Loucy (cell line): ENCODE measurements at regions not wholly inside any gene's neighbourhood (a gene's known extent, or its start where the extent isn't known, plus 50 kb on each side); places are given as distances from the start of the nearest gene placed in this dataset.
"Not testable (repeated sequence)": the region's sequence is repeated elsewhere in the genome, so short reads cannot be mapped to it uniquely, and the experiment has no call there.

Experiments
- H2AFZ ChIP-seq: fragments of 200-600 bp; sonication (generic); 2 replicates; pipeline ENCODE4 v1.6.0; 2016; ENCODE audit warnings: antibody characterized with exemption, mild to moderate bottlenecking, low read length, moderate library complexity
- H3F3A ChIP-seq: fragments of 200-600 bp; 2 replicates; pipeline ENCODE4 v1.6.0; 2016; ENCODE audit warnings: antibody characterized with exemption, low read depth, mild to moderate bottlenecking
- H3K27me3 ChIP-seq: fragments of 200-600 bp; sonication (generic); 2 replicates; pipeline ENCODE4 v1.6.1; 2014; ENCODE audit warnings: low read length, mild to moderate bottlenecking; ENCODE audit not compliant: insufficient read depth, poor library complexity, severe bottlenecking
- H3K36me3 ChIP-seq: fragments of 200-600 bp; sonication (generic); 2 replicates; pipeline ENCODE4 v1.6.1; 2016; ENCODE audit warnings: low read length; ENCODE audit not compliant: insufficient read depth
- H3K4me1 ChIP-seq: fragments of 200-600 bp; sonication (generic); 2 replicates; pipeline ENCODE4 v1.5.1; 2014; ENCODE audit warnings: low read length, mild to moderate bottlenecking; ENCODE audit not compliant: insufficient read depth, poor library complexity, severe bottlenecking
- H3K4me2 ChIP-seq: fragments of 200-600 bp; sonication (generic); 2 replicates; pipeline ENCODE4 v1.6.0; 2014; ENCODE audit warnings: antibody characterized with exemption, low read length, low read depth, mild to moderate bottlenecking; ENCODE audit not compliant: poor library complexity, severe bottlenecking
- H3K4me3 ChIP-seq: fragments of 200-600 bp; sonication (generic); 2 replicates; pipeline ENCODE4 v1.5.1; 2014; ENCODE audit warnings: low read length, mild to moderate bottlenecking, mixed read lengths; ENCODE audit not compliant: poor library complexity, severe bottlenecking
- H3K79me2 ChIP-seq: fragments of 200-600 bp; sonication (generic); 2 replicates; pipeline ENCODE4 v1.6.1; 2014; ENCODE audit warnings: low read length; ENCODE audit not compliant: insufficient read depth
- H3K9ac ChIP-seq: fragments of 200-600 bp; sonication (generic); 2 replicates; pipeline ENCODE4 v1.6.0; 2014; ENCODE audit warnings: mild to moderate bottlenecking, low read depth, low read length, moderate library complexity; ENCODE audit not compliant: poor library complexity, severe bottlenecking
- H3K9me2 ChIP-seq: fragments of 200-600 bp; sonication (generic); replicated peaks from 2 replicates; pipeline ENCODE4 v1.6.1; 2016; ENCODE audit warnings: low read depth, low read length, mixed read lengths
- H3K9me3 ChIP-seq: fragments of 200-600 bp; sonication (generic); 2 replicates; pipeline ENCODE4 v1.6.1; 2014; ENCODE audit warnings: mild to moderate bottlenecking, antibody characterized with exemption, low read length, low read depth; ENCODE audit not compliant: insufficient read depth
- H4K20me1 ChIP-seq: fragments of 200-600 bp; sonication (generic); 2 replicates; pipeline ENCODE4 v1.6.0; 2014; ENCODE audit warnings: antibody characterized with exemption, low read length, mild to moderate bottlenecking; ENCODE audit not compliant: insufficient read depth, poor library complexity, severe bottlenecking
- EZH2phosphoT487 ChIP-seq: fragments of 200-600 bp; IDR thresholded peaks from 2 replicates; pipeline ENCODE4 v1.6.1; 2018; ENCODE audit warnings: antibody characterized with exemption, mild to moderate bottlenecking, moderate library complexity, borderline replicate concordance
- TF ChIP-seq, protein P1 (sequence below): fragments of 200-600 bp; sonication (generic); conservative IDR thresholded peaks from 2 replicates; pipeline ENCODE4 v1.5.1; 2014; ENCODE audit warnings: mild to moderate bottlenecking, antibody characterized with exemption, low read length

- Histone ChIP-seq H2AFZ (no peak overlapping the region), H3K36me3 (no peaks in the 10 kb centered on the region), H4K20me1 (no peaks in the 10 kb centered on the region), H3K4me2 (no peak overlapping the region), H3K9ac (no peak overlapping the region), H3K79me2 (no peaks in the 10 kb centered on the region), H3K4me1 (no peaks in the 10 kb centered on the region), H3K9me2 (no peaks in the 10 kb centered on the region), H3K9me3 (no peaks in the 10 kb centered on the region), H3K27me3 (no peaks in the 10 kb centered on the region), H3K4me3 (no peak overlapping the region), H3F3A (no peaks in the 10 kb centered on the region)
- no peak for TF ChIP-seq EZH2phosphoT487
- TF ChIP-seq, protein P1, sequence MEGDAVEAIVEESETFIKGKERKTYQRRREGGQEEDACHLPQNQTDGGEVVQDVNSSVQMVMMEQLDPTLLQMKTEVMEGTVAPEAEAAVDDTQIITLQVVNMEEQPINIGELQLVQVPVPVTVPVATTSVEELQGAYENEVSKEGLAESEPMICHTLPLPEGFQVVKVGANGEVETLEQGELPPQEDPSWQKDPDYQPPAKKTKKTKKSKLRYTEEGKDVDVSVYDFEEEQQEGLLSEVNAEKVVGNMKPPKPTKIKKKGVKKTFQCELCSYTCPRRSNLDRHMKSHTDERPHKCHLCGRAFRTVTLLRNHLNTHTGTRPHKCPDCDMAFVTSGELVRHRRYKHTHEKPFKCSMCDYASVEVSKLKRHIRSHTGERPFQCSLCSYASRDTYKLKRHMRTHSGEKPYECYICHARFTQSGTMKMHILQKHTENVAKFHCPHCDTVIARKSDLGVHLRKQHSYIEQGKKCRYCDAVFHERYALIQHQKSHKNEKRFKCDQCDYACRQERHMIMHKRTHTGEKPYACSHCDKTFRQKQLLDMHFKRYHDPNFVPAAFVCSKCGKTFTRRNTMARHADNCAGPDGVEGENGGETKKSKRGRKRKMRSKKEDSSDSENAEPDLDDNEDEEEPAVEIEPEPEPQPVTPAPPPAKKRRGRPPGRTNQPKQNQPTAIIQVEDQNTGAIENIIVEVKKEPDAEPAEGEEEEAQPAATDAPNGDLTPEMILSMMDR = no peak
Observed at GRCh38 chr7:65609131-65609530, 235.5 kb downstream of the ZNF92 start.

DNA sequence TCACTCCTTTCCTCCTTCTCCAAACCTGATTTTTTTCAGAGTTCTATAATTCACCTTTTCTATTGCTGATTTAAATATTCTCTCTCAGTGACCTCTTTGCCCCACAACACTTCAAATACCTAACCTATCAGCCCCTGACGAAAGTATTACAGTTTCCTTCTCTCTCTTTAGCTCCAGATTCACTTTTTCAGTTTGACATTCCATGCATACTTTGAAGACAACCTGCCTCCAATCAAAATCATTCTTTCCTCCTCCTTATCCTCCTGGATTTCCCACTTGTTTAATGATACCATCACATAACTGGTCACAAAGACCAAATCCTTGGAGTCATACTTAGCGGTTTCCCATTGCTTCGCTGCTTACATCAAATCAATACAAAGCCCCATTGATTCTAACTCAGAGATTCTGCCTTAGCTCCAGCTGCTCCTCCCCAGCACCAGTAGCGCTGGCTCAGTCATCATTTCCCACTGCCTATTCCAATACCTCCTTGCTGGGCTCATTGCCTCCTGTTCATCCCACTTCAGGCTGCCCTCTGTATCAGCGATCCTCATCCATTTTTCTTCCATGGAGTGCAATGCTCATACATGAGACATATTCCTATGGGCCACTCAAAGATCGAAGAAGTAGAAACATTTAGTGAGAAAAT is 240.1 kb downstream of the ZNF92 start:
- H3K9me3 ChIP-seq = not testable (repeated sequence)

DNA sequence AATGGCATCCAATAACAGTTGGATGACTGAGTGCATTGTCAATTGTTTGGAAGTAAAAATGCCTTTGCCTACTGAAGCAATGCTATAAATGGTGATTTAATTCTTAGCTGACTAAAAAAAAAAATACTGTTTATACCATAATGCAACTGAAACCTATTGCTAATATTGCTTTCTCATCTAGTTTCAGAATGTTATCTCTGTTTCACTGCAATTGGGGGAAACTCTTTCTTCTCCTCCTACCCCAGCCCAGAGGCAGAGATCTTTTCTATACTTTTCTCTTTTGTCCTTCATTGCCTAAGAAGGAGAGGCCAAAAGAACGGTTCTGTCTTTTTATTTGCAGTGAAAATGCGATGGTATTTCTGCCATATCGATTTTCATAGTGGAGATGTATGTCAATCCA is 242.5 kb downstream of the ZNF92 start:
- not testable (repeated sequence) for H3K4me2 ChIP-seq, H3K9me3 ChIP-seq, H4K20me1 ChIP-seq, H3K4me3 ChIP-seq, H3K9me2 ChIP-seq, H3K36me3 ChIP-seq, H3K4me1 ChIP-seq, H3F3A ChIP-seq, H3K9ac ChIP-seq, H3K79me2 ChIP-seq, H2AFZ ChIP-seq, H3K27me3 ChIP-seq

More for the DNA sequence above, 240.1 kb downstream of the ZNF92 start:
- not testable (repeated sequence) for H2AFZ ChIP-seq, H3K27me3 ChIP-seq, H3K4me1 ChIP-seq, H3K36me3 ChIP-seq, H3K79me2 ChIP-seq, H3F3A ChIP-seq, H3K4me2 ChIP-seq, H4K20me1 ChIP-seq, H3K9ac ChIP-seq, H3K4me3 ChIP-seq, H3K9me2 ChIP-seq

DNA sequence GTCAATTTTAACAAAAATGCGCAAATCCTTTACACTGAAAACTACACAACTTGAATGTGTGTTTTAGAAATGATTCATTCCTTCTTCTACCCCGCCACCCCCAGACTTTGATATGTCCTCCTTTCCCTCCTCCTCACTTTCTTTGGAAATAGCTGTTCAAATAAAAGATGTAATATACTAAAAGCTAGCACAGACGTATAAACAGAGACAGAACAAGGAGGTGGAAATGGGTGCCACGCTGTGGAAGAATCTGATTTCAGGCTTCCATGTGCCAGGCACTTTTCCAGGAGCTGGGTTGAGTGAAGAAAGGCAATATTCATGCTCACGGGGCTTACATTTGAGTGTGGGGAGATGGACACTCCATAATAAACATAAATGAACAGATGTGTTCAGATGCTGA is 246.6 kb downstream of the ZNF92 start:
- not testable (repeated sequence) for H3K9me3 ChIP-seq, H4K20me1 ChIP-seq, H3K4me1 ChIP-seq, H3K27me3 ChIP-seq, H2AFZ ChIP-seq, H3K9me2 ChIP-seq, H3F3A ChIP-seq, H3K4me3 ChIP-seq, H3K4me2 ChIP-seq, H3K9ac ChIP-seq, H3K36me3 ChIP-seq, H3K79me2 ChIP-seq
